SK-N-SH (cell line): ENCODE measurements at regions not wholly inside any gene's neighbourhood (a gene's known extent, or its start where the extent isn't known, plus 50 kb on each side); places are given as distances from the start of the nearest gene placed in this dataset.

Experiments
- CTCF ChIA-PET: fragments of 300-600, 350-600 bp; formaldehyde crosslinking; extraction: SDS; loops from one replicate; lab custom pipeline; 2021; lab: Yijun Ruan, JAX
- POLR2A ChIA-PET: fragments of 350-600 bp; sonication (Branson Sonifier 250); formaldehyde crosslinking; extraction: SDS; loops from one replicate; lab custom pipeline; 2020; ENCODE audit warnings: antibody characterized with exemption, inconsistent platforms; lab: Yijun Ruan, JAX
- DNase-seq: peaks from one replicate; pipeline ENCODE4 v3.0.0; 2012
- H2AFZ ChIP-seq: fragments of 200-600 bp; sonication (generic); 2 replicates; pipeline ENCODE4 v1.8.1; 2016; ENCODE audit warnings: antibody characterized with exemption, mild to moderate bottlenecking, low read depth
- H3F3A ChIP-seq: fragments of 200-600 bp; sonication (generic); replicated peaks from 2 replicates; pipeline ENCODE3; 2016; ENCODE audit warnings: antibody characterized with exemption, mild to moderate bottlenecking; ENCODE audit not compliant: insufficient read depth
- H3K27ac ChIP-seq, 2 experiments: fragments of 200-500 bp in 1 of 2; fragments of 200-600 bp in 1 of 2; sonication (Bioruptor generic) in 1 of 2; sonication (generic), shearing (Covaris generic) in 1 of 2; 2 replicates each; pipeline versions ENCODE4 v1.5.1 to v1.6.1; 2014 to 2016; ENCODE audit warnings: low read depth in 2 of 2, inconsistent platforms in 1 of 2, low read length in 1 of 2, mild to moderate bottlenecking in 1 of 2, mixed read lengths in 1 of 2
- H3K27me3 ChIP-seq: fragments of 200-600 bp; sonication (generic), shearing (Covaris generic); 2 replicates; pipeline ENCODE4 v1.6.1; 2016; ENCODE audit warnings: mixed run types; ENCODE audit not compliant: insufficient read depth
- H3K36me3 ChIP-seq, 2 experiments: fragments of 200-500 bp in 1 of 2; fragments of 200-600 bp in 1 of 2; sonication (Bioruptor generic) in 1 of 2; sonication (generic) in 1 of 2; replicated peaks in 1 of 2; 2 replicates each; pipeline versions ENCODE3 to v1.5.1; 2014 to 2016; ENCODE audit warnings: low read length in 1 of 2, mild to moderate bottlenecking in 1 of 2; ENCODE audit not compliant: insufficient read depth in 2 of 2, control insufficient read depth in 1 of 2
- H3K4me1 ChIP-seq, 2 experiments: fragments of 200-500 bp in 1 of 2; fragments of 200-600 bp in 1 of 2; sonication (Bioruptor generic) in 1 of 2; sonication (generic), shearing (Covaris generic) in 1 of 2; 2 replicates each; pipeline versions ENCODE4 v1.5.1 to v1.6.1; 2014 to 2016; ENCODE audit warnings: low read depth in 1 of 2, low read length in 1 of 2, mixed run types in 1 of 2; ENCODE audit not compliant: insufficient read depth in 2 of 2, control insufficient read depth in 1 of 2
- H3K4me2 ChIP-seq: fragments of 200-600 bp; sonication (generic), shearing (Covaris generic); 2 replicates; pipeline ENCODE4 v1.6.1; 2017; ENCODE audit warnings: mixed run types
- H3K4me3 ChIP-seq, 2 experiments: fragments of 200-500 bp in 1 of 2; fragments of 200-600 bp in 1 of 2; sonication (Bioruptor generic) in 1 of 2; sonication (generic), shearing (Covaris generic) in 1 of 2; 2 replicates each; pipeline versions ENCODE4 v1.5.1 to v1.8.1; 2014 to 2016; ENCODE audit warnings: low read depth in 2 of 2, inconsistent platforms in 1 of 2, low read length in 1 of 2, mild to moderate bottlenecking in 1 of 2, mixed read lengths in 1 of 2, moderate library complexity in 1 of 2
- H3K79me2 ChIP-seq: fragments of 200-600 bp; sonication (generic); 2 replicates; pipeline ENCODE4 v1.8.1; 2017; ENCODE audit warnings: mild to moderate bottlenecking; ENCODE audit not compliant: insufficient read depth
- H3K9ac ChIP-seq: fragments of 200-600 bp; sonication (generic); 2 replicates; pipeline ENCODE4 v1.6.1; 2017; ENCODE audit warnings: mixed run types
- H3K9me2 ChIP-seq: fragments of 200-600 bp; sonication (generic); 2 replicates; pipeline ENCODE4 v1.6.1; 2017; ENCODE audit warnings: mixed run types
- H3K9me3 ChIP-seq: fragments of 200-600 bp; sonication (generic); 2 replicates; pipeline ENCODE4 v1.6.1; 2017; ENCODE audit warnings: mixed run types, mild to moderate bottlenecking, moderate library complexity
- H4K20me1 ChIP-seq: fragments of 200-600 bp; sonication (generic); 2 replicates; pipeline ENCODE4 v1.6.1; 2017; ENCODE audit warnings: mild to moderate bottlenecking, mixed run types; ENCODE audit not compliant: insufficient read depth
- CHD2 ChIP-seq: fragments of 150-350 bp; IDR thresholded peaks from 2 replicates; pipeline ENCODE4 v1.6.1; 2018; ENCODE audit warnings: low read length; ENCODE audit not compliant: partially characterized antibody
- EZH2phosphoT487 ChIP-seq: fragments of 200-600 bp; sonication (generic); IDR thresholded peaks from 2 replicates; pipeline ENCODE4 v1.6.1; 2017; ENCODE audit warnings: low read depth, mixed run types, mild to moderate bottlenecking, antibody characterized with exemption, moderate library complexity, borderline replicate concordance
- FOXJ3 ChIP-seq: sonication (generic); formaldehyde crosslinking; IDR thresholded peaks from 2 replicates; pipeline ENCODE4 v1.5.1; 2020; ENCODE audit warnings: mild to moderate bottlenecking, missing genetic modification reagents
- FOXM1 ChIP-seq: IDR thresholded peaks from 2 replicates; pipeline ENCODE4 v1.4.0; 2012; ENCODE audit warnings: low read depth, mild to moderate bottlenecking
- GABPA ChIP-seq: IDR thresholded peaks from 2 replicates; pipeline ENCODE4 v1.4.0; 2012; ENCODE audit warnings: low read depth, mild to moderate bottlenecking
- GATA2 ChIP-seq: sonication (generic); formaldehyde crosslinking; IDR thresholded peaks from 2 replicates; pipeline ENCODE4 v1.5.0; 2020; ENCODE audit warnings: mild to moderate bottlenecking, missing genetic modification reagents
- JUND ChIP-seq: IDR thresholded peaks from 2 replicates; pipeline ENCODE4 v1.4.0; 2012
- MAX ChIP-seq: IDR thresholded peaks from 2 replicates; pipeline ENCODE4 v1.4.0; 2012; ENCODE audit warnings: low read depth
- MXI1 ChIP-seq: IDR thresholded peaks from 2 replicates; pipeline ENCODE4 v1.6.1; 2012; ENCODE audit warnings: mild to moderate bottlenecking, low read depth, low read length, improper control_type of control experiment
- NFIC ChIP-seq: IDR thresholded peaks from 2 replicates; pipeline ENCODE4 v1.4.0; 2012; ENCODE audit warnings: borderline replicate concordance
- RFX5 ChIP-seq: IDR thresholded peaks from 2 replicates; pipeline ENCODE4 v1.6.1; 2012; ENCODE audit warnings: mild to moderate bottlenecking, improper control_type of control experiment, low read length
- RXRA ChIP-seq: IDR thresholded peaks from 2 replicates; pipeline ENCODE4 v1.4.0; 2012; ENCODE audit warnings: low read depth, mild to moderate bottlenecking, borderline replicate concordance
- SIN3A ChIP-seq: IDR thresholded peaks from 2 replicates; pipeline ENCODE4 v1.6.1; 2012; ENCODE audit warnings: low read depth, mild to moderate bottlenecking, low read length, moderate library complexity, borderline replicate concordance
- SMC3 ChIP-seq: IDR thresholded peaks from 2 replicates; pipeline ENCODE4 v1.6.1; 2012; ENCODE audit warnings: low read depth, low read length, improper control_type of control experiment
- TAF1 ChIP-seq: IDR thresholded peaks from 2 replicates; pipeline ENCODE4 v1.6.1; 2012; ENCODE audit warnings: low read depth, mild to moderate bottlenecking, low read length, moderate library complexity, borderline replicate concordance
- TEAD4 ChIP-seq: IDR thresholded peaks from 2 replicates; pipeline ENCODE4 v1.4.0; 2012; ENCODE audit warnings: mild to moderate bottlenecking, borderline replicate concordance; ENCODE audit not compliant: insufficient read depth
- USF2 ChIP-seq: fragments of 150-350 bp; IDR thresholded peaks from 2 replicates; pipeline ENCODE4 v1.6.1; 2017; ENCODE audit warnings: antibody characterized with exemption, low read length, low read depth, borderline replicate concordance
- YY1 ChIP-seq: IDR thresholded peaks from 2 replicates; pipeline ENCODE4 v1.4.0; 2012; ENCODE audit warnings: low read depth, mild to moderate bottlenecking
- WGBS: methylation state at CpG from one replicate; pipeline ENCODE4 v1.1.6; 2017; ENCODE audit warnings: low lambda C conversion rate; 5-methylcytosine and 5-hydroxymethylcytosine counted together
- TF ChIP-seq, protein P1 (sequence below): IDR thresholded peaks from 2 replicates; pipeline ENCODE4 v1.4.0; 2012; ENCODE audit warnings: low read depth, borderline replicate concordance

DNA sequence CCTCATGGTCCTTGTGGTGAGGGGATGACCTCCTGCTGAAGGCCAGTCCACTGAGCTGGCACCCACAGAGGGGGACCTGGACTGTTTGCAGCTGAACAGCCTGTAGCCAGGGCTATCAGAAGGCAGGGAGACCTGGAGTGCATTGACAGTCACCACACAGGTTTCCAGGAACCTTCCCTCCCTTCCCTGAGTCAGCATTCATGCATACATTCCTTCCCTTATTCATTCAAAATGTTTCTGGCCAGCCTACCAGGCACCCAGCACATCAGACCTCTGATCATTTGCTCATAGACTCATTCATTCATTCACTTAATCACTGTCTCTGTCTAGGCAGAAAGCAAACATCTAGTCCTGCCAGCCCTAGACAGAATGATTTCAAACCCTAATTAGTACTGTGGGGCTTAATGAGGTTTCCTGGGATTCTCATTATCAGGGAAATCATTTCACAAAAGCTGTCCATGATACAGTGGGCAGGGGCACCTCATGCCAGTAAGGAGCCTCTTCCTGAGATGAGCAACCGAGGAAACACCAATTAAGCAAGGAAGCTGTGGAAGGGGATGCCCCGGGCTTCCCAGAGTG is 110.1 kb upstream of the PPP1R26 start:
- Histone ChIP-seq H3K4me3 (no peak overlapping the region), H3K79me2 (no peaks in the 10 kb centered on the region), H3K9ac (no peak overlapping the region), H3K4me1 (peaks cover 0 to 2% of the 10 kb centered on the region in 2 experiments; a peak in 1 of 4 replicates), H3K27me3 (no peaks in the 10 kb centered on the region), H3K36me3 (no peaks in the 10 kb centered on the region), H3K27ac (no peak overlapping the region), H3K9me3 (no peaks in the 10 kb centered on the region), H3F3A (no peaks in the 10 kb centered on the region), H4K20me1 (no peaks in the 10 kb centered on the region)
- DNase-seq = no peak
- TF ChIP-seq TAF1 (no peak), YY1 (no peak), MXI1 (no peak), EZH2phosphoT487 (no peak), SIN3A (no peak), FOXM1 (no peak), GATA2 (CRISPR knock-in tag) (no peak), NFIC (no peak), TEAD4 (no peak), JUND (no peak), FOXJ3 (no peak), GABPA (no peak), RFX5 (no peak), RXRA (no peak), MAX (no peak), USF2 (no peak), CHD2 (no peak), SMC3 (no peak)
- TF ChIP-seq, protein P1, sequence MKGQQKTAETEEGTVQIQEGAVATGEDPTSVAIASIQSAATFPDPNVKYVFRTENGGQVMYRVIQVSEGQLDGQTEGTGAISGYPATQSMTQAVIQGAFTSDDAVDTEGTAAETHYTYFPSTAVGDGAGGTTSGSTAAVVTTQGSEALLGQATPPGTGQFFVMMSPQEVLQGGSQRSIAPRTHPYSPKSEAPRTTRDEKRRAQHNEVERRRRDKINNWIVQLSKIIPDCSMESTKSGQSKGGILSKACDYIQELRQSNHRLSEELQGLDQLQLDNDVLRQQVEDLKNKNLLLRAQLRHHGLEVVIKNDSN = no peak
- TF ChIP-seq, all 33 proteins: peak for 0
- ChIA-PET CTCF (interaction anchor here (0.7 to 3.5 kb wide), 5 partner anchors 26 to 316 kb away, joined by 3 to 16 read pairs (median 4); no protein-coding TSS in a partner anchor), POLR2A (interaction anchor here (1.2 kb wide), 1 partner anchor 34 kb away, joined by 3 read pairs; no protein-coding TSS in a partner anchor)
- Histone ChIP-seq H2AFZ (no peak overlapping the region), H3K4me2 (no peak overlapping the region), H3K9me2 (no peaks in the 10 kb centered on the region)
- WGBS = 50% methylated on average over 1 of the region's 2 CpGs
